OCI-LY7 (cell line): ENCODE measurements at regions not wholly inside any gene's neighbourhood (a gene's known extent, or its start where the extent isn't known, plus 50 kb on each side); places are given as distances from the start of the nearest gene placed in this dataset.

Experiments
- BruUV-seq: library from RNA; stranded (reverse); fragments of 400-500 nt; replicated peaks from 2 replicates; lab custom pipeline; 2021; lab: Mats Ljungman, UMichigan
- CTCF ChIA-PET: fragments of 300-600 bp; sonication (Branson Sonifier 250); formaldehyde crosslinking; loops from one replicate; lab custom pipeline; 2022; ENCODE audit warnings: antibody characterized with exemption; ENCODE audit not compliant: unreplicated experiment; lab: Charles Lee
- POLR2A ChIA-PET: fragments of 300-600 bp; sonication (Branson Sonifier 250); formaldehyde crosslinking; loops from one replicate; lab custom pipeline; 2022; ENCODE audit warnings: antibody characterized with exemption; lab: Charles Lee
- DNase-seq: peaks from one replicate; pipeline ENCODE4 v3.0.0-alpha.2; 2015; ENCODE audit warnings: low spot score
- H2AFZ ChIP-seq: fragments of 200-600 bp; sonication (generic), shearing (Covaris generic); 2 replicates; pipeline ENCODE4 v1.6.1; 2014; ENCODE audit warnings: mild to moderate bottlenecking, antibody characterized with exemption, low read length, moderate library complexity
- H3K27ac ChIP-seq: fragments of 200-600 bp; sonication (generic); 2 replicates; pipeline ENCODE4 v1.5.1; 2014; ENCODE audit warnings: mixed run types, low read depth, mild to moderate bottlenecking, moderate library complexity, low read length, inconsistent platforms; ENCODE audit not compliant: poor library complexity, severe bottlenecking
- H3K36me3 ChIP-seq: fragments of 200-600 bp; sonication (generic); 2 replicates; pipeline ENCODE4 v1.6.1; 2014; ENCODE audit warnings: mild to moderate bottlenecking, antibody characterized with exemption, low read length, moderate library complexity, mixed read lengths; ENCODE audit not compliant: insufficient read depth
- H3K4me1 ChIP-seq: fragments of 200-600 bp; sonication (generic); 2 replicates; pipeline ENCODE4 v1.5.1; 2014; ENCODE audit warnings: mild to moderate bottlenecking, low read length; ENCODE audit not compliant: insufficient read depth, poor library complexity, severe bottlenecking
- H3K4me2 ChIP-seq: fragments of 200-600 bp; sonication (generic); 2 replicates; pipeline ENCODE4 v1.6.1; 2014; ENCODE audit warnings: mild to moderate bottlenecking, low read length
- H3K4me3 ChIP-seq: fragments of 200-600 bp; sonication (generic); 2 replicates; pipeline ENCODE4 v1.5.1; 2014; ENCODE audit warnings: mild to moderate bottlenecking, low read depth, low read length; ENCODE audit not compliant: poor library complexity, severe bottlenecking
- H3K79me2 ChIP-seq: fragments of 200-600 bp; sonication (generic); 2 replicates; pipeline ENCODE4 v1.6.1; 2016; ENCODE audit warnings: low read depth, mild to moderate bottlenecking, low read length, moderate library complexity, mixed read lengths; ENCODE audit not compliant: insufficient read depth
- H3K9me2 ChIP-seq: fragments of 200-600 bp; sonication (generic); 2 replicates; pipeline ENCODE4 v1.6.1; 2016; ENCODE audit warnings: mild to moderate bottlenecking, low read length, mixed read lengths; ENCODE audit not compliant: insufficient read depth
- H3K9me3 ChIP-seq: fragments of 200-600 bp; sonication (generic); 2 replicates; pipeline ENCODE4 v1.6.1; 2014; ENCODE audit warnings: mild to moderate bottlenecking, mixed run types, low read length, mixed read lengths
- H4K20me1 ChIP-seq: fragments of 200-600 bp; sonication (generic); 2 replicates; pipeline ENCODE4 v1.6.1; 2014; ENCODE audit warnings: mild to moderate bottlenecking, antibody characterized with exemption, low read length, moderate library complexity, mixed read lengths; ENCODE audit not compliant: insufficient read depth
- CTCF ChIP-seq: fragments of 200-600 bp; sonication (generic); conservative IDR thresholded peaks from 2 replicates; pipeline ENCODE4 v1.5.1; 2014; ENCODE audit warnings: mild to moderate bottlenecking, antibody characterized with exemption, low read length, moderate library complexity, mixed read lengths
- EZH2phosphoT487 ChIP-seq: fragments of 200-600 bp; sonication (generic); IDR thresholded peaks from 2 replicates; pipeline ENCODE4 v1.6.1; 2018; ENCODE audit warnings: low read depth, borderline replicate concordance, mild to moderate bottlenecking, mixed run types, antibody characterized with exemption, low read length, moderate library complexity, mixed read lengths
- intact Hi-C: fragments of 100-400 bp; cut with micrococcal nuclease; formaldehyde crosslinking; loops from one replicate; pipeline ENCODE4 v1.10.0; 2022; ENCODE audit not compliant: unreplicated experiment

- no TSS peak for BruUV-seq
- no peak overlapping the region for H3K4me2 ChIP-seq
- DNase-seq, result no peak
Observed at GRCh38 chrX:125628435-125628834, 308.8 kb downstream of the TEX13C start.

DNA sequence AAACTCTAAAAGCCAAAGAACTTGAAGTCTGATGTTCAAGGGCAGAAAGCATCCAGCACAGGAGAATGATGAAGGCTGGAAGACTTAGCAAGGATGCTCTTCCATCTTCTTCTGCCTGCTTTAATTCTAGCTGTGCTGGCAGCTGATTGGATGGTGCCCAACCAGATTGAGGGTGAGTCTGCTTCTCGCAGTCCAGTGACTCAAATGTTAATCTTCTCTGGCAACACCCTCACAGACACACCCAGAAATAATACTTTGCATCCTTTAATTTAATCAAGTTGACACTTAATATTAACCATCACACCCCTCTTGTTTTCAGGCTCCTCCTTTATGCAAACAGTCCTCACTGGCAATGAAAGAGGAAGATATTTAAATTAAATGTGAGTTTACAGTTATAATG is 321.7 kb downstream of the TEX13C start:
- POLR2A ChIA-PET, result no interaction called here
- Histone ChIP-seq H3K36me3 (no peaks in the 10 kb centered on the region), H3K4me2 (no peak overlapping the region), H3K4me3 (no peak overlapping the region), H3K79me2 (no peaks in the 10 kb centered on the region), H4K20me1 (no peaks in the 10 kb centered on the region), H3K9me3 (no peaks in the 10 kb centered on the region), H2AFZ (no peak overlapping the region), H3K4me1 (no peaks in the 10 kb centered on the region), H3K9me2 (no peaks in the 10 kb centered on the region), H3K27ac (no peak overlapping the region)
- BruUV-seq, result no TSS peak
- CTCF ChIA-PET, result no interaction called here
- TF ChIP-seq CTCF (no peak), EZH2phosphoT487 (no peak)
- no peak for DNase-seq
- intact Hi-C loops, result no loop called here

More at GRCh38 chrX:125628435-125628834, 308.8 kb downstream of the TEX13C start:
- ChIA-PET POLR2A (no interaction called here), CTCF (no interaction called here)
- Histone ChIP-seq H4K20me1 (no peaks in the 10 kb centered on the region), H3K9me3 (no peaks in the 10 kb centered on the region), H3K79me2 (no peaks in the 10 kb centered on the region), H2AFZ (no peak overlapping the region), H3K36me3 (no peaks in the 10 kb centered on the region), H3K4me1 (peaks cover 14% of the 10 kb centered on the region), H3K9me2 (no peaks in the 10 kb centered on the region), H3K4me3 (no peak overlapping the region), H3K27ac (no peak overlapping the region)
- intact Hi-C loops, result no loop called here
- TF ChIP-seq EZH2phosphoT487, result no peak
- no peak for TF ChIP-seq CTCF

DNA sequence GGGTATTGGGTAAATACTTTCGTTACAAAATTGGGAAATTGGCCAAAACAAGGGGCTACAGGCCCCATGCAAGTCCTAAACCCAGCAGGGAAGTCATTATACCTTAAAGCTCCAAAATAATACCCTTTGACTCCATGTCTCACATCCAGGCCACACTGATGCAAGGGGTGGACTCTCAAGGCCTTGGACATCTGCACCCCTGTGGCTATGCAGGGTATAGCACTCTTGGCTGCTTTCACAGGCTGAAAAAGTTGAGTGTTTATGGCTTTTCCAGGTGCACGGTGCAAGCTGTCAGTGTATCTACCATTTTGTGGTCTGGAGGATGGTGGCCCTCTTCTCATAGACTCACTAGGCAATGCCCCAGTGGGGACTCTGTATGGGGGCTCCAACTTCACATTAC is 326.5 kb downstream of the TEX13C start:
- Histone ChIP-seq H2AFZ (no peak overlapping the region), H3K4me1 (no peaks in the 10 kb centered on the region), H3K36me3 (no peaks in the 10 kb centered on the region), H3K9me3 (no peaks in the 10 kb centered on the region), H3K79me2 (no peaks in the 10 kb centered on the region), H3K27ac (no peak overlapping the region), H4K20me1 (no peaks in the 10 kb centered on the region), H3K9me2 (no peaks in the 10 kb centered on the region), H3K4me3 (no peak overlapping the region), H3K4me2 (no peak overlapping the region)
- BruUV-seq, result no TSS peak
- ChIA-PET POLR2A (no interaction called here), CTCF (no interaction called here)
- TF ChIP-seq CTCF (peak; percentile 44), EZH2phosphoT487 (no peak)
- intact Hi-C loops, result no loop called here
- peak; percentile 13 for DNase-seq
